OCI-LY3 (cell line): ENCODE measurements at regions not wholly inside any gene's neighbourhood (a gene's known extent, or its start where the extent isn't known, plus 50 kb on each side); places are given as distances from the start of the nearest gene placed in this dataset.

Experiments used
- EZH2phosphoT487 ChIP-seq: fragments of 200-600 bp; shearing (Covaris generic); IDR thresholded peaks from 2 replicates; pipeline ENCODE4 v1.6.1; 2018; ENCODE audit warnings: antibody characterized with exemption, mixed run types, low read depth
- TF ChIP-seq, protein P1 (sequence below): fragments of 200-600, 300-600 bp; sonication (generic); IDR thresholded peaks from 2 replicates; pipeline ENCODE4 v1.5.1; 2014; ENCODE audit warnings: antibody characterized with exemption, low read length, low read depth

DNA sequence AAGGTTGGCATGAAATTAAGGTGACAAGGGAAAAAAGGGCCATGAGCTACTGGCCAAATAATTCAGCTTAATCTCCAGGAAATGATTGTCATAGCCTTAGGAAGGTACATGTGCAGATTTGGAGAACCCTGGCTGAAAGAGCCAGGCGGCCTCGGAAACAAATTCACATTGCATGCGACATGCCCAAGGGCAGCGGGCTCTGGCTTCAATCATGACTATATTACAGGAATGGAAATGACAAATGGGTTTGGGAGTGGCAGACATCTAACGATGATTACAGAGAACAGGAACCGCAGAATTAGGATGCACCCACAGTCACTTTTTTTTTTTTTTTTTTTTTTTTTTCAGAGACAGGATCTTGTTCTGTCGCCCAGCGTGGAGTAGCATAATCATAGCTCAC is 112.4 kb upstream of the SALL4 start:
- TF ChIP-seq, protein P1, sequence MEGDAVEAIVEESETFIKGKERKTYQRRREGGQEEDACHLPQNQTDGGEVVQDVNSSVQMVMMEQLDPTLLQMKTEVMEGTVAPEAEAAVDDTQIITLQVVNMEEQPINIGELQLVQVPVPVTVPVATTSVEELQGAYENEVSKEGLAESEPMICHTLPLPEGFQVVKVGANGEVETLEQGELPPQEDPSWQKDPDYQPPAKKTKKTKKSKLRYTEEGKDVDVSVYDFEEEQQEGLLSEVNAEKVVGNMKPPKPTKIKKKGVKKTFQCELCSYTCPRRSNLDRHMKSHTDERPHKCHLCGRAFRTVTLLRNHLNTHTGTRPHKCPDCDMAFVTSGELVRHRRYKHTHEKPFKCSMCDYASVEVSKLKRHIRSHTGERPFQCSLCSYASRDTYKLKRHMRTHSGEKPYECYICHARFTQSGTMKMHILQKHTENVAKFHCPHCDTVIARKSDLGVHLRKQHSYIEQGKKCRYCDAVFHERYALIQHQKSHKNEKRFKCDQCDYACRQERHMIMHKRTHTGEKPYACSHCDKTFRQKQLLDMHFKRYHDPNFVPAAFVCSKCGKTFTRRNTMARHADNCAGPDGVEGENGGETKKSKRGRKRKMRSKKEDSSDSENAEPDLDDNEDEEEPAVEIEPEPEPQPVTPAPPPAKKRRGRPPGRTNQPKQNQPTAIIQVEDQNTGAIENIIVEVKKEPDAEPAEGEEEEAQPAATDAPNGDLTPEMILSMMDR: no peak
- TF ChIP-seq EZH2phosphoT487: no peak
